ENCODE measurements at regions not wholly inside any gene's neighbourhood (a gene's known extent, or its start where the extent isn't known, plus 50 kb on each side); places are given as distances from the start of the nearest gene placed in this dataset.

GRCh38 chr1:235024711-235025421 lies 103.8 kb downstream of the TOMM20 start:
- TF ChIP-seq CTCF (IDR thresholded peaks at IDR 0.05) (no peak), POLR2A (IDR thresholded peaks at IDR 0.05) (no peak)
- 85 to 88% methylated on average over 7 of the region's 7 CpGs for WGBS, 2 donors

GRCh38 chr1:235023711-235024439 lies 104.8 kb downstream of the TOMM20 start:
- 93% methylated on average over 10 of the region's 10 CpGs for WGBS, 2 donors
- H3K4me3 ChIP-seq (ENCODE audit: low read depth, poor library complexity, severe bottlenecking) = no peak overlapping the region
- no peak for TF ChIP-seq CTCF (IDR thresholded peaks at IDR 0.05)
- DNase-seq (ENCODE audit: low spot score in 2 of 2) = peak in 1 of 2 donors; percentile 5
- intact Hi-C loops (cut with DNase I; ENCODE audit: low total_unique reads) = no loop called here

More at GRCh38 chr1:235024711-235025421, 103.8 kb downstream of the TOMM20 start:
- peak in 1 of 2 donors; percentile 71 for DNase-seq (ENCODE audit: low spot score in 2 of 2)
- intact Hi-C loops (cut with DNase I; ENCODE audit: low total_unique reads) = no loop called here
- H3K4me3 ChIP-seq (ENCODE audit: low read depth, poor library complexity, severe bottlenecking) = no peak overlapping the region

GRCh38 chr1:235022981-235023710 lies 105.5 kb downstream of the TOMM20 start:
- TF ChIP-seq POLR2A (IDR thresholded peaks at IDR 0.05) (no peak), CTCF (IDR thresholded peaks at IDR 0.05) (no peak)
- intact Hi-C loops (cut with DNase I; ENCODE audit: low total_unique reads) = no loop called here
- peak in 1 of 2 donors; percentile 67 for DNase-seq (ENCODE audit: low spot score in 2 of 2)
- H3K4me3 ChIP-seq (ENCODE audit: low read depth, poor library complexity, severe bottlenecking) = no peak overlapping the region
- 88 to 90% methylated on average over 13 of the region's 13 CpGs for whole genome bisulfite sequencing, 2 donors

- TF ChIP-seq POLR2A (IDR thresholded peaks at IDR 0.05) (no peak), CTCF (IDR thresholded peaks at IDR 0.05) (no peak)
- intact Hi-C loops (cut with DNase I; ENCODE audit: low total_unique reads) = no loop called here
- no peak overlapping the region for H3K4me3 ChIP-seq (ENCODE audit: low read depth, poor library complexity, severe bottlenecking)
- DNase-seq (ENCODE audit: low spot score in 2 of 2) = peak in 1 of 2 donors; percentile 25
- WGBS, 2 donors = 59% methylated on average over 12 of the region's 12 CpGs
Observed at GRCh38 chr1:235022341-235022980, 106.2 kb downstream of the TOMM20 start.

GRCh38 chr1:235021815-235022214 lies 106.8 kb downstream of the TOMM20 start:
- intact Hi-C loops (cut with DNase I; ENCODE audit: low total_unique reads) = no loop called here
- DNase-seq (ENCODE audit: low spot score in 2 of 2) = peak in 1 of 2 donors; percentile 53
- TF ChIP-seq CTCF (IDR thresholded peaks at IDR 0.05) = no peak
- no peak for TF ChIP-seq POLR2A (IDR thresholded peaks at IDR 0.05)
- WGBS, 2 donors = 79 to 82% methylated on average over 7 of the region's 7 CpGs
- H3K4me3 ChIP-seq (ENCODE audit: low read depth, poor library complexity, severe bottlenecking) = no peak overlapping the region
